Stimulated activated CD8-positive, alpha-beta memory T cell treated with anti-CD3 and anti-CD28 coated beads, Interleukin-12 subunit alpha, Interleukin-12 subunit beta, amount 100 ng/mL, for 24 hours (primary cell): ENCODE measurements at regions not wholly inside any gene's neighbourhood (a gene's known extent, or its start where the extent isn't known, plus 50 kb on each side); places are given as distances from the start of the nearest gene placed in this dataset.

Experiments
- DNase-seq: peaks from one replicate; pipeline ENCODE4 v3.0.0-alpha.2; 2020; ENCODE audit errors: extremely low read depth

- DNase-seq: no peak
These were observed 166.5 kb upstream of the PPP1R2C start for GRCh38 chrX:42944381-42944998.

- no peak for DNase-seq
These were observed 168.7 kb upstream of the PPP1R2C start for GRCh38 chrX:42946544-42947194.

- DNase-seq: no peak
These were observed 171.0 kb upstream of the PPP1R2C start for GRCh38 chrX:42948723-42949657.

- DNase-seq: no peak
These were observed 173.8 kb upstream of the PPP1R2C start for GRCh38 chrX:42951747-42952146.

DNA sequence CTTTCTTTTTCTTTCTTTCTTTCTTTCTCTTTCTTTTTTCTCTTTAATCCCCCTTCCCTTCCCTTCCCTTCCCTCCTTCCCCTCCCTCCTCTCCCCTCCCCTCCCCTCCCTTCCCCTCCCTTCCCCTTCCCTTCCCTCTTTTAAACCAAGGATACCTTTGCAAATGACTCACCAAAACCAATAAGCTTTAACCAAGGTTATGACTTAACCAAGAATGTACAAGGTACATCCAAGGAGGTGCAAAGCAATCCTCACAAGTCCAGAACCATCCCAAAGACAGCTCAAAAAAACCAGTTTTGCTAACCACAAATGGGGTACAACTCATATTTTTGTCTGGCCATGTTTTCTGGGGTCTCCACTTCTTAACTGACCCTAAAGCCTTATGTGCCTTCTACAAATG, 174.7 kb upstream of the PPP1R2C start:
- no peak for DNase-seq

DNA sequence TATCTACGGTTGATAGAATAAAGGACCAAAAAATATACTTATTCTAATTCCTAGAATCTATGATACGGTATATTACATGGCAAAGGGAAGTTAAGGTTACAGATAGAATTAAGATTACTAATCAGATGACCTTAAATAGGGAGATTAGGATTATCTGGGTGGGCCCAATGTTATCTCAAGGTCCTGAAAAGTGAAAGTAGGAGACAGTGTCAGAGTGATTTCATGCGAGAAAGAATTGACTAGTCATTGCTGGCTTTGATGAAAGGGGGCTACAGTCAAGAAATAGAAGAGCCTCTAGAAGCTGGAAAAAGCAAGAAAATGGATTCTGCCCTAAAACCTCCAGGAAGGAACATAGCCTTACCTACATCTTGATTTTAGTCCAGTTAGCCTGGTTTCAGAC, 176.9 kb upstream of the PPP1R2C start:
- DNase-seq: no peak

DNA sequence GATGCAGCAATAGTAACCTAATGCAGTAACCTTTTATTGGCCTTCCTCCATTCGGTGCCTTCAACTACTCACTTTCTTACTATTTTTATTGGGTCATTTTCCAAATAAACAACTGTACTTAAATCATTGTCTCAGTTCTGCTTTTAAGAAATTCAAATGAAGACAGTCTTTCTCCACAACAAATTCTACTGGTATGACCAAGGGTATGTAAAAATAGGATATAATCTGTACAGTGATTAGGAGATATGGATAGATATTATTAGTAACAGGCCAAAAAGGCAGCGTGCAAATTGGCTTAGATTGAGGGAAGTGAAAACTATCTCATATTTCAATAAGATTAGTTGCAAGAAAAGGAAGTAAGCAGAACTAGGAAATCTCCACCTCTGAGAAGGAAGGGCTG, 177.4 kb upstream of the PPP1R2C start:
- no peak for DNase-seq

DNA sequence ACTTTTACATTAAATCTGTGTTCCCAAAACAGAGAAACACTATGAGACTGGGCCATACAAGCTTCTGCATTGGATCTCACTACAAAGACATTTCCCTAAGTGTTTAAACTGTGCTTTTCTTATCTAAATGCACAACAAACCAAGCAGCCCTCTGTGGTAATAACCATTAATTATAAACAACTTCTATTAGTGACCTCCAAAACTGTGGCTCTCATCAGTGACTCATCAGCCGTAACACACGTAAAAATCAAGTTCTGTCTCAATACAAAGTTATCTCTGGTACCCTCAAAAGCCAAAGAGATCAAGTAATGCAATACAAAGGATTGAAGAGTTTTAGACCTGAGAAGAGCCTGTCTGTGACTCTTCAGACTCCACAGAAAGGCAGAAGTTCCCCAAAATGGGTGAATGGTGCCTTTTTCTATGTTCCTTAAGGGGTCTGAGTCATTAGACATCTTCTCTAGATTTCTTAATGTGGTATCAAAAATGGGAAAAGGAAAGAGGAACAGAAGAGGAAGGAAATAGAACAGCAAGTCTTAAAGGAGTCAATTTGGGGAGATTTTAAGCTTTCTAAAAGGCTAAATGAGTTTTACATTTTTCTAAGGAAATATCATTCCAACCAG, 189.8 kb upstream of the PPP1R2C start:
- DNase-seq: no peak

- DNase-seq: no peak
These were observed 195.4 kb upstream of the PPP1R2C start for GRCh38 chrX:42973321-42973720.

- no peak for DNase-seq
These were observed 197.9 kb upstream of the PPP1R2C start for GRCh38 chrX:42975906-42976305.

GRCh38 chrX:42976746-42977366, 198.9 kb upstream of the PPP1R2C start:
- DNase-seq: no peak

DNA sequence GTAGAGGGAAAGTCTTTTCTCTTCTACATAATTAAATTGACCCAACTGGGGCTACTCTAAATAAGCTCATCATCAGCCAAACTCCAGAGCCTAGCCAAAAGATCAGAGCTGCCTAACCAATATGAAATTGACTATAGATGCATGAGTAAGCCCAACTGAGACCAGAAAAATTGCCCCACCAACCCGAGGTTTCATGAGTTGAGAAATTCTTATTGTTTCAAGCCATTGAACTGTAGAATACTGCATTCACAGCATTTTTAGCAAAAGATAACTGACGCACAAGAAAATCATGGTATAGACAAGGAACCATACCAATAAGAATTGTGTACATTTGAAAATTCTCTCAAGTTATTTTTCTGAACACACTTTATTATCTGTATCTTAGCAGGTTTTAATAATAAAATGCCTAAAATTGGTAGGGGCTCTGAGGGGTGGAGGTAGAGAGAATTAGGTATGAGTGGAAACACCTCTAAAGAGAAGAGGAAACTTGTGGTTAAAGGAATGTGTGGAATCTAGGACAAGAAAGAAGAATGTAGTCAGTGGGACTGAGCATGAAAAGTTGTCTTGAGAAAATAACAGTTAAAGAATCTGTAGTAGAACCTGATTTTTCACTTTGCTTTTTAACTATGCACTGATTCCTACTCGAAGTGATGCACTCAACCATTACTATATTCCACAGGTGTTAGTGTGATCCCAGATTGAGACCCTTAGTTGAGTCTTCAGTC, 200.9 kb upstream of the PPP1R2C start:
- DNase-seq: no peak

DNA sequence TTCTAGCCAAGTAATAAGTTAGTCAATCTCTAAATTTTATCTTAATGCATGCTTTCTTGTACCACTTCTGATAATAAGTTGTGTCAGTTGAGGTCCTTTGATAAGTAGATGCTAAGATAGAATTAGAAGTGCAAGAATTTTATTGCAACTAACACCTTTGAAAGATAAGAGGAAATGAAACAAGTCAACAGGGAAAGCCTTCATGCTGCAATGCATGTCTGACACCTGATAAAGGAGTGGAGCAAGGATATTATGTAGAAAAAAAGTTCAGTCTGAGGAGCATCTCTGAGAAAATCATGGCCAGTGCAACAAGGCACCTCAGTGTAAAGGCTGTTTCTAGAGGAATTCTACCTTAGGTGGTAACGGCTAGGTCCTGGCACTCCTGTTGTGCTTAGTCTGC, 210.7 kb upstream of the PPP1R2C start:
- DNase-seq: no peak

DNA sequence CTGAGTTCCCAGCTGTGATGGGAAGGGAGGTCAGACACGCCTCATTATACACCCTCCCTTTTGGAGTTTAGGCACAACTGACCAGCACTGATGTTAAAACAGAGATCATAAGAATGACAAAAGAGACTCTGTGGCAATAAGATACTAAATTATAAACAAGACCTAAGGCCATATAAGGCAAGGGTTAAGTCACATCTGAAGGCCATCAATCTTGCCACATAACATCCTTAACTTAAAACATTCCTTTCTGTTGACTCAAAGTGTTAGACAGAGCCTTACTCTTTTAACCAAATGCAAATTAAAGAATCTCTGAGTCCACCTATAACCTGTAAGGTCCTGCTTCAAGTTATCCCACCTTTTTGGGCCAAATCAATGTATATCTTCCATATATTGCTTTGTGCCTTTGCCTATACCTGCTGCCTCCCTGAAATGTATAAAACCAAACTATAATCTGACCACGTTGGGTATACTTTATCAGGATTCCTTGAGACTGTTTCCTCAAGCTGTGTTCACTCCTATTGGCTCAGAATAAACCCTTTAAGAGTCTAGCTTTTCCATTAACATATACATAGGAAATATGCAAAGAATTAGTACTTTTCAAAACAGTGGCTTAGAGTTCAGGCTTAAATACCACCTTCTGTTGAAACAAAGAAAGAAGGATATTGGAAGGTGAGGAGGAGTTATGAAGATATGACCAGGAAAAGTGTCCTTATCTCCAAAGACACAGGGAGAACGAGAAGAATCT, 214.4 kb upstream of the PPP1R2C start:
- DNase-seq: no peak

DNA sequence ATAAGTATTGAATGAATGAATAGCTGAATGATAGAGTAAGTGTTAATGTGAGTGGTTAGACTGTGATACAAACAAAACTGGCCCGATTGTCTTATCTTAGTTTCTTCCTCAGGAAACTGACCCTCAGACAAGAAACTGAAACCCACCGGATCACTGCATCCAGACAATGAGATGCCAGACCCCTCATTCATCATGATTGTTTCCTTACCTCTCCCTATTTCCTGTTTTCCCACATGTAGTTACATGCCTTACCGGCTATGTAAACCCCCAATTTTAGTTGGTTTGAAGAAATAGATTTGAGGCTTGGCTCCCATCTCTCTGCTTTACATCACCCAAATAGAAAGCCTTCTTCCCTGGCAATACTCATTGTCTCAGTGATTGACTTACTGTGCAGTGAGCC, 218.9 kb upstream of the PPP1R2C start:
- DNase-seq: no peak

- DNase-seq: no peak
These were observed 222.2 kb upstream of the PPP1R2C start for GRCh38 chrX:43000121-43000520.

DNA sequence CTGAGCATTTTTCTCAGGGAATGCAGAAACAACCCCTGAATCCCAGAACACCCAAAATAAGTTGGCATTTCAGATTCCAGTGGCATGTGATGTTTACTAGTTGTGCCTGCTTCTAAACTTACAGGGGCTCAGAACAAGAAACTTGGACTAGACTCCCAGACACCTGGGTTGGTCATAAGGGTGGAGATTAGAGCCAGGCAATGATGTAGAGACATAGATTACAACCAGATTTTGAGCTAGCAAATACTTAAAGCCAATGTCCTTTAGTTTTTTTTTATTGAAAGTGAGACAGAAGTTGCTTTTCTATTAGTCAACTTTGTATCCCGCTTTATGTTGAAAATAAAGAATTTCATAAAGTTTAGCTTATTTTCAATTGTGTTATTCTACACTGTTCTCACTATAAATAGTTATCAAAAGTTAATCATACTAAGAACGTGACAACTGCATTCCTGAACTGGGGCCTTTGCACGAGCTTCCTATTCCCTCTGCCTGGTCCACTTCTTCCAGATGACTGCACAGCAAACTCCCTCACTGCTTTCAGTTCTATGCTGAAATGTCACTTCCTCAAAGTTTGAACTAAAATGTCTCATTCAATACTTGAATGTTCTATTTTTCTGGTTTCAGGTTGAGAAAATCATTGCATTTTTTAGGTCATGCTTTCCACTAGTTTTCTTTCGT, 224.7 kb upstream of the PPP1R2C start:
- no peak for DNase-seq

- DNase-seq: no peak
These were observed 225.2 kb upstream of the PPP1R2C start for GRCh38 chrX:43003204-43003565.

DNA sequence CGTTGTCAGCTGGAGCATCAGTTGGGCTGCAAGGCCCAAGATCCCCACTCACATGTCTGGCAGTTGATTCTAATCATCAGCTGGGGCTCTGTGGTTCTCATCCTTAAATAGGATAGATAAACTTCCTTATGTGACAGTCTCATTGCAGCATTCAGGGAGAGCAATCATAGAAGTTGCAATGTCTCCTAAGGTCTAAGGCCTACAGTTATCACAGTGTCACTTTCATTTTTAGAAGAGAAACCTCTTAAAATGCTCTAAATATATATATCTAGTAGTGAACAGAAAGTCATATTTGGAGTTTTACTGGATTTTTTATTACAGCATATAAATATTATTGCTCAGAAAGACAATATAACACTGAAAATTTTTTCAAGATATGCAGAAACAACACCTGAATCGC, 226.0 kb upstream of the PPP1R2C start:
- DNase-seq: no peak

DNA sequence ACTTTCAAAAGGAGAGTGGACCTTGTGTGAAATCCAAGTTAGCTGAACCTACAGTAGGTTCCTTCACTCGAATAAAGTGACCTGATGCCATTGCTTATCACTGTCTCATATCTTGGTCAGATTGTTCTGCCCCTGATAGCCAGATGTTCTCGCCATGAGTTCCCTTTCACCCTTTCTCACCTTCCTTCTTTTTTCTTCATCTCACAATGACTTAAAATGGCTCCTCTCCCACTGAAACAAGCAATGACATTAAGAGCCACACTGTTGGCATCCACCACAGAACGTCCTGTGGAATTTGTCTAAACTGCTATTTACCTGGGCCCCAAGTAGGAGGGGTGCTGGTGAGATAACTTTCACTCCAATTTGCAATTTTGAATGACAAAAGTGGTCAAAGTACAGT, 227.6 kb upstream of the PPP1R2C start:
- no peak for DNase-seq
